PC-3 (cell line): ENCODE measurements at regions not wholly inside any gene's neighbourhood (a gene's known extent, or its start where the extent isn't known, plus 50 kb on each side); places are given as distances from the start of the nearest gene placed in this dataset.

Experiments
- ATAC-seq: fragments of 200-7000 bp; cut with Tn5 transposase; 2 replicates; pipeline ENCODE4 v1.9.1; 2020; ENCODE audit warnings: mild to moderate bottlenecking, moderate library complexity
- BruUV-seq: library from RNA; stranded (reverse); fragments of 400-500 nt; replicated peaks from 2 replicates; lab custom pipeline; 2021; lab: Mats Ljungman, UMichigan
- CTCF ChIA-PET: fragments of 300-600 bp; sonication (Branson Sonifier 250); formaldehyde crosslinking; loops from one replicate; lab custom pipeline; 2022; ENCODE audit warnings: antibody characterized with exemption; lab: Charles Lee
- POLR2A ChIA-PET: fragments of 300-600 bp; sonication (Branson Sonifier 250); formaldehyde crosslinking; loops from one replicate; lab custom pipeline; 2022; ENCODE audit warnings: antibody characterized with exemption; ENCODE audit not compliant: unreplicated experiment; lab: Charles Lee
- DNase-seq: peaks from one replicate; pipeline ENCODE4 v3.0.0-alpha.2; 2015
- H2AFZ ChIP-seq: fragments of 300-600 bp; sonication (generic); 2 replicates; pipeline ENCODE4 v1.6.0; 2016; ENCODE audit warnings: antibody characterized with exemption, low read length
- H3F3A ChIP-seq: fragments of 300-600 bp; sonication (generic); one replicate; pipeline ENCODE4 v1.6.0; 2017; ENCODE audit warnings: antibody characterized with exemption, low read length, control low read depth, mild to moderate bottlenecking; ENCODE audit not compliant: unreplicated experiment
- H3K27ac ChIP-seq: fragments of 300-600 bp; sonication (generic); 2 replicates; pipeline ENCODE4 v1.5.1; 2016; ENCODE audit warnings: mild to moderate bottlenecking, low read length
- H3K27me3 ChIP-seq: fragments of 300-600 bp; sonication (generic); 2 replicates; pipeline ENCODE4 v1.6.1; 2016; ENCODE audit warnings: low read length, mixed read lengths
- H3K36me3 ChIP-seq: fragments of 300-600 bp; sonication (generic); 2 replicates; pipeline ENCODE4 v1.6.1; 2016; ENCODE audit warnings: low read depth, mixed run types, low read length, mixed read lengths
- H3K4me1 ChIP-seq: fragments of 300-600 bp; sonication (generic); 2 replicates; pipeline ENCODE4 v1.5.1; 2016; ENCODE audit warnings: low read length; ENCODE audit not compliant: insufficient read depth
- H3K4me2 ChIP-seq: fragments of 300-600 bp; sonication (generic); 2 replicates; pipeline ENCODE4 v1.6.0; 2016; ENCODE audit warnings: low read length
- H3K4me3 ChIP-seq: fragments of 300-600 bp; sonication (generic); 2 replicates; pipeline ENCODE4 v1.5.1; 2016; ENCODE audit warnings: mild to moderate bottlenecking, low read length, mixed read lengths
- H3K79me2 ChIP-seq: fragments of 300-600 bp; sonication (generic); 2 replicates; pipeline ENCODE4 v1.6.1; 2017; ENCODE audit warnings: low read length, mixed read lengths
- H3K9ac ChIP-seq: fragments of 300-600 bp; sonication (generic); 2 replicates; pipeline ENCODE4 v1.6.0; 2016; ENCODE audit warnings: mild to moderate bottlenecking, low read length
- H3K9me2 ChIP-seq: fragments of 300-600 bp; sonication (generic); replicated peaks from 2 replicates; pipeline ENCODE4 v1.6.1; 2016; ENCODE audit warnings: mixed run types, low read length, mixed read lengths
- H3K9me3 ChIP-seq: fragments of 300-600 bp; sonication (generic); 2 replicates; pipeline ENCODE4 v1.6.1; 2016; ENCODE audit warnings: low read length, mixed read lengths
- H4K20me1 ChIP-seq: fragments of 300-600 bp; sonication (generic); 2 replicates; pipeline ENCODE4 v1.6.1; 2016; ENCODE audit warnings: low read length, mixed read lengths
- CTCF ChIP-seq: fragments of 300-600 bp; sonication (generic); conservative IDR thresholded peaks from 2 replicates; pipeline ENCODE4 v1.5.1; 2017; ENCODE audit warnings: antibody characterized with exemption, low read depth, mild to moderate bottlenecking, low read length
- EZH2 ChIP-seq: fragments of 300-600 bp; sonication (generic); IDR thresholded peaks from one replicate; pipeline ENCODE4 v1.6.1; 2017; ENCODE audit warnings: antibody characterized with exemption, mild to moderate bottlenecking, low read length; ENCODE audit not compliant: unreplicated experiment
- EZH2phosphoT487 ChIP-seq: fragments of 300-600 bp; sonication (generic); IDR thresholded peaks from 2 replicates; pipeline ENCODE4 v1.6.1; 2018; ENCODE audit warnings: mild to moderate bottlenecking, antibody characterized with exemption, low read length, borderline replicate concordance
- intact Hi-C: fragments of 100-400 bp; cut with micrococcal nuclease; formaldehyde crosslinking; loops from 2 replicates; pipeline ENCODE4 v1.9.0; 2023

- no peak for TF ChIP-seq EZH2phosphoT487
- no peak for TF ChIP-seq EZH2
- Histone ChIP-seq H3K4me2 (no peak overlapping the region), H3K4me3 (no peak overlapping the region), H3F3A (no peaks in the 10 kb centered on the region), H2AFZ (no peak overlapping the region), H3K27me3 (peaks cover 55% of the 10 kb centered on the region), H3K9me3 (no peaks in the 10 kb centered on the region), H3K79me2 (no peaks in the 10 kb centered on the region), H3K9ac (no peak overlapping the region), H4K20me1 (no peaks in the 10 kb centered on the region), H3K27ac (no peak overlapping the region), H3K36me3 (no peaks in the 10 kb centered on the region), H3K4me1 (no peaks in the 10 kb centered on the region), H3K9me2 (no peaks in the 10 kb centered on the region)
- no TSS peak for BruUV-seq
- CTCF ChIA-PET = no interaction called here
- intact Hi-C loops = no loop called here
- POLR2A ChIA-PET = no interaction called here
- ATAC-seq (no peak), DNase-seq (no peak)
Measured at GRCh38 chr11:57100638-57101331, 81.0 kb upstream of the LRRC55 start.

- H3K4me2 ChIP-seq = no peak overlapping the region
- no peak overlapping the region for H3K4me3 ChIP-seq
- no peak overlapping the region for H2AFZ ChIP-seq
- DNase-seq = no peak
- H3K9me3 ChIP-seq = no peaks in the 10 kb centered on the region
- peaks cover 45% of the 10 kb centered on the region for H3K27me3 ChIP-seq
- ChIA-PET CTCF (no interaction called here), POLR2A (no interaction called here)
- BruUV-seq = no TSS peak
- no peaks in the 10 kb centered on the region for H3K36me3 ChIP-seq
- H4K20me1 ChIP-seq = no peaks in the 10 kb centered on the region
- H3F3A ChIP-seq = no peaks in the 10 kb centered on the region
- no peak for TF ChIP-seq EZH2phosphoT487
- TF ChIP-seq EZH2 = no peak
- no peak for TF ChIP-seq CTCF
- ATAC-seq = no peak
- intact Hi-C loops = no loop called here
- H3K27ac ChIP-seq = no peak overlapping the region
- no peaks in the 10 kb centered on the region for H3K79me2 ChIP-seq
- H3K4me1 ChIP-seq = no peaks in the 10 kb centered on the region
- no peak overlapping the region for H3K9ac ChIP-seq
- no peaks in the 10 kb centered on the region for H3K9me2 ChIP-seq
Measured at GRCh38 chr11:57103899-57104605, 77.7 kb upstream of the LRRC55 start.

- BruUV-seq = no TSS peak
- no peak for DNase-seq
- Histone ChIP-seq H3K4me2 (no peak overlapping the region), H3K9me2 (no peaks in the 10 kb centered on the region), H3K4me3 (no peak overlapping the region), H3K9me3 (no peaks in the 10 kb centered on the region), H4K20me1 (no peaks in the 10 kb centered on the region), H3F3A (no peaks in the 10 kb centered on the region), H3K4me1 (no peaks in the 10 kb centered on the region), H3K79me2 (no peaks in the 10 kb centered on the region), H3K9ac (no peak overlapping the region), H3K36me3 (no peaks in the 10 kb centered on the region), H2AFZ (no peak overlapping the region), H3K27me3 (peaks cover 30% of the 10 kb centered on the region; the same call in 1 of the 2 replicates), H3K27ac (no peak overlapping the region)
- ChIA-PET CTCF (no interaction called here), POLR2A (no interaction called here)
- intact Hi-C loops = no loop called here
- no peak for TF ChIP-seq EZH2phosphoT487
- TF ChIP-seq EZH2 = no peak
- TF ChIP-seq CTCF = no peak
- no peak for ATAC-seq
Measured at GRCh38 chr11:57109331-57109730, 72.4 kb upstream of the LRRC55 start.
